ENCODE measurements at regions not wholly inside any gene's neighbourhood (a gene's known extent, or its start where the extent isn't known, plus 50 kb on each side); places are given as distances from the start of the nearest gene placed in this dataset.

- no peak for DNase-seq
These were observed 61.2 kb downstream of the KLF6 start for GRCh38 chr10:3723766-3724165.

DNA sequence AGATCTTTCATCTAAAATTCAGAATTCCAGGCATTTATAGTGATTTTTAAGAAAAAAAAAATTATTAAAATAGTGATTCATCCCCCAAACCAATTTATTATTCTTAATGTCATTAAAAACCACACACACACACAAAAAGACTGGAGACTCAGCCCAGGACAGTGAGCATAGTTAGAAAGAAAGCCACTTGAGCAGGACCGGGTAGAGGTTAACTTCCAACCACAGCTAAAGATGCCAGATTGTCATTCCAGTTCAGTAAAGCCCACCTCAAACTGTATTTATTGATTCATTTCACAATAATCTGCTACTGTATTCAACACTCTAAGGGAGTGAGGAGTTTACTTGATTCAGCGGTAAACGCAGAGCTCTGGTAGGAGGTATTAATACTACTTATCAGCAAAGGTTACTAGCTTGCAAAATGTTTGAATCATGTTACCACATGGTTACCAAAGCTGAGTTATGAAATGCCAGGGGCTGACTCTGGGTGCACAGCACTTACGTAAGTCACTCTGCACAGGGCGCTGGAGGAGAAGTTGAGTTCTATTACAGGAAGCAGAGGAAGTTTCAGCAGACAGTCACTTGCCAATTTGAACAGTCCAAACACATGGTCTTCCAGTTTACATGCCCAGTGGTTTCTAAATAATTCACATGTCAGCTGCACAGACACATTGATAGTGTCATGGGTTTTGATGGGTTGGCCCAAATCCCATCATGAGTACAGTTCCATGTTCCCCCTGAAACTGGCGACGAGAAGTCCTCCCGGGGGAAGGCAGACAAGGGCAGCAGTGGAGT, 64.6 kb downstream of the KLF6 start:
- no peak for DNase-seq

DNA sequence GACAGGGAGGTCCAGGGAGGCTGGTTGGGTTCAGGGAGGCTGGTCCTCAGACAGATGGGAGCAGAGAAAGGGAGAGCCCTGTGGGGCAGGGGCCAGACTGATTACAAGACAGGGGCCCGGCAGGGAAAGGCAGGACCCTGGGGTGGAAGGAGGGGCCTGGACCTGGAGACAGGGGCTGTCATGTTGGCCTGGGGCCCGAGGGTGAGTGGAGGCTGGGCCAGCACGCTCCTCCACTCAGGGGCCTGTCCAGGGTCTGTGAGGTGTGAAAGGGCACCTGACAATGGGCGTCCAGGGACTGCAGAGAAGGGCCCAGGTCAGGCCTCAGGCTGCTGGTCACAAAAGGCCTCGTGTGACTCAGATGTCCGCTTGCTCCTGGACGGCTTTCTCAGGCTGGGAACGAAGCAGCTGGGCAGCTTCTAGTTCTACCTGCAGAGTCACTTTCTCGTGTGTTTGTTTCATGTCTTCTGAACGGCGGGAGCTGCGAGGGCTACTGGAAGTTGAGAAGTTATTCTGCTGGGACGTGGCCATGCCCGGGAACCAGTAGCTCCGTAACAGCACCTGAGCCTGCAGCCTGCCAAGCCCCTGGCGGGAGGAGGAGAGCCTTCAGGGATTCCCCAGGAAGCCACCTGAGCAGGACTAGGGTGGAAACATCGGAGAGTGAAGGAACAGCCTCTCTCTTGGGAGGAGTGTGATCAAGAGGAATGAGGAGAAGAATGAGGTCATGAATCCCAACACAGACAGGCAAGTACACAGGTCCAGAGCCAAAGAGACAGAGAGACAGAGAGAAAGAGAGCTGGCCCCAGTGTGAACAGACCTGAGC, 65.8 kb downstream of the KLF6 start:
- no peak for DNase-seq

- no peak for DNase-seq
These were observed 68.9 kb downstream of the KLF6 start for GRCh38 chr10:3716093-3716492.

- no peak for DNase-seq
These were observed 70.0 kb downstream of the KLF6 start for GRCh38 chr10:3714967-3715366.

DNA sequence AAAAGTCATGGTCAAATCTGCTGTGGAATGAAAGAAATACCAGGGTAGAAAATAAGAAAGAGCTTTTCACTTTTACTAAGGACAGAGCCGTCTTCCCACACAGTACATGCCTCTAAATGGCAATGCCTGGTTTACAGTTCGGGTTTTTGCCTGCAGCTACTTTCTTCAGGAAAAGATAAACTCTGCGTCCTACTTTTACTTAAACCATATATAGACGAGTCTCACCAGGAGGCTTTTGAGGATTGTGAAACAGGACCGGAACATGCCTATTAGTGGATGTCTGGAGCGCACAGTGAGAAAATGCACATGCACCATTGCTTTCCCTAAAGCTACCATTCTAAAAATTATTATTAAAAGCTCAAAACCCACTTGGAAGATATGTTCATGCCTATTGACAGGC, 70.5 kb downstream of the KLF6 start:
- no peak for DNase-seq

DNA sequence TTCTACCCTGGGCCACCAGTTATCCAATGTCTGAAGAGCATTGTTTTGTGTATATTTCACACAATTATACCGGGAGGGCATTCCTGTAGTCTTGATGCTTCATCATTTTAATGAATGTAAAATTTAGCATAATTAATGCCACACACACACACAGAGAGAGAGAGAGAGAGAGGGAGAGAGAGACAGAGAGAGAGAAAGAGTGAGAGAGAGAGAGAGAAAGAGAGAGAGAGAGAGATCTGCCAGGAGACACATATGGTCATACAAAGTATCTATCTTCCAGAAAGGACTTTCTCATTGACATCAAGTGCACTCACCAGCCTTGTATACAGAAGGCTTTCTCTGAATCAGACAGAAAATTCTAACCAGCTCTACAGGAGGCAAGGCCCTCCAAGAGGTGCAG, 72.3 kb downstream of the KLF6 start:
- DNase-seq = no peak

- DNase-seq = no peak
These were observed 73.1 kb downstream of the KLF6 start for GRCh38 chr10:3711918-3712317.

DNA sequence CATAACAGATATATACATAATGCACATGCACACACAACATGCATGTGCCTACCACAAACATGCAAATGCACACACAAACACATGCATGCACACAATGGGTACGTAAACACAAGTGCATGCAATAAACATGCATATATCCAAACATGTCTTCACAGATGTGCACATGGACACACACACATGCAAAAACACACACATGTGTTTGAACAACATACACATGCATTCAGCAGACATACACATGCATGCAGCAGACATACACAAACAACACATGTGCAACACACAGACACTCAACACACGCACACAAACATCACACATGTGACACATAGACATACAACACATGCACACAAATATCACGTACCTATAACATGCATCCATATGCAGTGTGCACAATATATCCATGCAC, 74.2 kb downstream of the KLF6 start:
- no peak for DNase-seq

GRCh38 chr10:3709456-3710060, 75.5 kb downstream of the KLF6 start:
- DNase-seq = no peak

- DNase-seq = no peak
These were observed 76.2 kb downstream of the KLF6 start for GRCh38 chr10:3708852-3709251.

GRCh38 chr10:3704565-3705325, 80.3 kb downstream of the KLF6 start:
- DNase-seq = no peak

- DNase-seq = no peak
These were observed 82.4 kb downstream of the KLF6 start for GRCh38 chr10:3702569-3702968.

DNA sequence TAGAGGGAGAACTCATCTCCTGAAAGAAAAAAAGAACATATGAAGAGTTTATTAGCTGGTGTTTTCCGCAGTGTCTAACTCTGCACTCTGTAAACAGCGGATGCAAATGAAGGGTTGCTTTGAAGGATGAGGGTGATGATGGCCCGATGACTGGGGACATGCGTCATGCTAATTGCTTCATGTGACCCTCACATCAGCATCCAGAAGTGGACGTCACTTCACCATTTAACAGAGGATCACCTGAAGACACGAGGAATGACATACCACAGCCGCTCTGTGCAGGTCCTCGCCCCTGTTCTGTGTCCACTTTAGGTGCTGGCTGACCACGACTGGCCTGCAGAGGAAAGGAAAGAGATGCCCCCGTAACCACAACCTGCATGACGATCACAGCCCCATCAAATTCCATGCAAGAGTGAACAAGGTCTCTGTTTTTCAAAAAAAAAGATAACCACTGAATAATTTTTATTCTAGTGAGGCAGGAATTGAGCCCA, 82.9 kb downstream of the KLF6 start:
- no peak for DNase-seq

DNA sequence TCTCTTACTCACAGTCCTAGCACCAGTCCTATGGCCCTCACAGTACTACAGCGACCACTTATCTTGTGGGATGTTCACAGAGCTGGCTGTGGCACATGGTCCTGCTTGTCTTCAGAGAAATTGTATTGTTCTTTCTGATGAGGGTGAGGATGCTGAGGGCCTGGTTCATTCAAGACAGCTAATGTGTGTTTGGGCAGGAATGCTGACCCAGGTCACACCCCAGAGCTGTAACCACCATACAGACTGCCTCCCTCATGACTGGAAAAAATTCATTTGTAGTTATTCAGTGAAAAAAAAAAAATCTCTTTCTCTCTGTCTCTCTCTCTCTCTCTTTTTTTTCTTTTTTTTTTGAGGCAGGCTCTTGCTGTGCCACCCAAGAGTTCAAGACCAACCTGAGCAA, 83.5 kb downstream of the KLF6 start:
- no peak for DNase-seq

DNA sequence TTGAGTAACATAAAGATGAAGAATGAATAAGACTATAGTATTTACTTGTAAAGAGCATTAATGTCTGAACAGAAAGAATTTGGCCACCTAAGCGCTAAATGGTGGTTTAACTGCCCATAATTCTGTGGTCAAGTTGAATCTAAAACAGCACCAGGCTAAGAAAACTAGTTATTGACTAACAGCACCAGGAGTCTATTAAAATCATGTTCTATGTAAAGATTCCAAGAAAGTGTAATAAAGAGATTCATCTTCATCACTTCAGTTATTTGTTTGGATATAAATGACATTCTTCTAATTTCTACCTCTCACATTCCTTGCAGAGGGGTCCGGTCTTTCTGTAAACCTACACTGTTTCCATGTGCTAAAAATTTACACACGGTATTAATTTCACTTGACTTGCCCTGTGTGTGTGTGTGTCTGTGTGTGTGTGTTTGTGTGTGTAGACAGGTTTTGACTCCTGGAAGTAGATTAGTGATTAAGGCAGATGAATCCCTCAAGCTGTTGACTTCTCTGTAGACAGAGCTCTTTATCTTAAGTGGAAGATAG, 84.4 kb downstream of the KLF6 start:
- no peak for DNase-seq

DNA sequence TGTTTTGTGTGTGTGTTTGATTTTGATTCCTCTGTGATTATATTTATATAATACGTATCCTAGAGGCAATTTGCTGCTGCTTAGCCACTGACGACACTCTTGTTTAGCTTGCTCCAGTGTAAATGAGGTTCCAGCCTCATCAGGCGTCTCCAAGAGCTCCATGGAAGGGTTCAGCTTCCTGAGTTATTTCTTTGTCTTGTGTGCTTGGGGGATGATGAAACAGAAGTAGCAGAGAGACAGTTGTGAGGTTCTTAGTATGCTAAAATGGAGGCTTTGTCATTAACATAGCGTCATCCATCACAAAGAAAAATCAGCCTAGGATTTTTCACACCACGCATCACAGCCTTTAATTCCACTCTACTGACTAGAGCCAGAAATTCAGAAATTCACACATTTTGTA, 85.1 kb downstream of the KLF6 start:
- DNase-seq = no peak

- no peak for DNase-seq
These were observed 86.7 kb downstream of the KLF6 start for GRCh38 chr10:3698312-3698711.

DNA sequence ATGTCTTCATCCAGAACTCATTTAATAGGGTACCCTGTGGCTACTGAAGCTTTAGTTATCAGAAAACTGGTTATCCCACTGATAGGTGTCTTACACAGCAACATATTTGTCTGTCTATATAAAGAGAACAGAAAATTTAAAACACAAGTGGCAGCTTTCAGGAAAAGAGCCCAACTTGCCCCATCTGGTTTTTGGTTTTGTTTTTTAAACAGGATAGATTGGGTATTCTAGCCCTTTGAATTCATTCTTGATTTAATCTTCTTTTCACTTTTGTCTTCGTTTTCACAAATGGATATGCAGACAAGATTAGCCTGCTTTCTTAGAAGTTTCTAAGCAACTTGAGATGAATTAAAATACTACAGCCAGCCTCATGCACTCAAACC, 91.3 kb downstream of the KLF6 start:
- DNase-seq = no peak

- DNase-seq = no peak
These were observed 91.8 kb downstream of the KLF6 start for GRCh38 chr10:3693022-3693697.

DNA sequence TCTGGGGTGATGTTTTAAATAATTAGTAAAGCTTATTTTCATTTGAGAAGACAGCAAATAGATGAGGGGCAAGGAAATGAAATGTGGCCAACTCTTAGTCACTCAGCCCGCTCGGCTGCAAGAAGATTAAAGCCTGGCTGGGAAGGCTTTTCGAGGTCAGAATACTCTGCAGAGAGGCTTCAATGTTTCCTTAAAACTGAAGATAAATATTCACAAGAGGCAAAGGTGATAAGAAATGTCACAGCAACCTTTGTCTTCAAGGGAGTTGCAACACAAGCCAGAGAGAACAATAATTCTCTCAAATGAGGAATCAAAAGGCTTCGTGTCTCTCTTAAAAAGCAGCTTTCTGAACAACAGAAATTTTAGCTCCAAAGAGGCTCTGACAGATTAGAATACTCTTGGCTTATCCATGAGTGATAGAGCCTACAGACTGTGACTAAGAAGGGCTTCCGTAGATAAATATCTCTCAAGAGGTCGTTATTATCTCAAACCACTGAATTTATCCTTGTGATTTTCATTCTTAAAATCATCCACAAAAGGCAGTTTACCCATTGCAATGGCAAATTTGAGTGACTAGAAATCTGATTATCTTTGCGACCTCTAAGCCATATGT, 92.5 kb downstream of the KLF6 start:
- DNase-seq = no peak

DNA sequence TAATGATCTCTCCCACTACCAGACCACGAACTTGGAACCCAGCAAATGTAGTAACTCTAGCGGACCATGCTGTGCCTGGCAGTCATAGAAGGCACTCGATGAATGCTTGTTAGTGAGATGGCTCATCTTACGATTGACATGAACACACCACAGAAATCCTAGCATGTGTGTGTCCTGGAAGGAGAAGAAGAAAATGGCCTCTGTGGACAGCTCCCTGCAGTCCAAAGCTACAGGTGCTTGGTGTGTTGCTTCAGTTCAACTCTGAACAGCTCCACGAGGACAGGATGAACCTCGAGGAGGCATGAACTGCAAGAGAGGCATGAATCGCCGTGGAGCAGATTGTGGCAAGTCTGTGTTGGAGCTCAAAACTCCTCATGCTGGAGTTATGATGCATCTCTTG, 93.5 kb downstream of the KLF6 start:
- no peak for DNase-seq
